Adrenal gland (tissue), 9 donors: ENCODE measurements at regions not wholly inside any gene's neighbourhood (a gene's known extent, or its start where the extent isn't known, plus 50 kb on each side); places are given as distances from the start of the nearest gene placed in this dataset.
"Not testable (repeated sequence)": the region's sequence is repeated elsewhere in the genome, so short reads cannot be mapped to it uniquely, and the experiment has no call there.

Experiments used
- DNase-seq, 7 donors: peaks; one replicate each; pipeline ENCODE4 v3.0.0-alpha.2; 2019 to 2020
- H3K27ac ChIP-seq, 5 donors: fragments of 200-600 bp; sonication (generic) in 4 of 5; 1 replicate in 3 of 5; 2 replicates in 2 of 5; pipeline versions ENCODE4 v1.5.1 to v1.8.0; 2016 to 2020; ENCODE audit warnings: mild to moderate bottlenecking in 1 of 5
- H3K27me3 ChIP-seq: fragments of 200-600 bp; 2 replicates; pipeline ENCODE4 v1.8.0; 2021
- H3K36me3 ChIP-seq, 2 donors: fragments of 200-600 bp; replicated peaks in 1 of 2; 1 replicate in 1 of 2; 2 replicates in 1 of 2; pipeline versions ENCODE4 v1.5.1 to v1.8.0; 2018 to 2022
- H3K4me1 ChIP-seq, 2 donors: fragments of 200-600 bp; replicated peaks in 1 of 2; 1 replicate in 1 of 2; 2 replicates in 1 of 2; pipeline versions ENCODE4 v1.5.1 to v1.8.0; 2018 to 2021
- H3K4me3 ChIP-seq, 4 donors: fragments of 200-600 bp; sonication (generic) in 3 of 4; one replicate each; pipeline ENCODE4 v1.5.1; 2016 to 2018
- H3K9me3 ChIP-seq, 3 donors: fragments of 200-600 bp; sonication (generic) in 1 of 3; replicated peaks in 1 of 3; 1 replicate in 2 of 3; 2 replicates in 1 of 3; pipeline versions ENCODE4 v1.5.1 to v1.8.0; 2016 to 2021
- CTCF ChIP-seq, 6 experiments: fragments of 450-650 bp in 4 of 6; fragments of 200-600 bp in 2 of 6; sonication (generic) in 1 of 6; IDR thresholded peaks; 1 replicate in 5 of 6; 2 replicates in 1 of 6; pipeline versions ENCODE4 v1.5.1 to v1.8.0; 2016 to 2021; ENCODE audit warnings: antibody characterized with exemption in 6 of 6, mild to moderate bottlenecking in 2 of 6, moderate library complexity in 1 of 6
- POLR2A ChIP-seq, 2 donors: fragments of 450-650 bp; IDR thresholded peaks; one replicate each; pipeline ENCODE4 v1.6.1; 2017; ENCODE audit warnings: antibody characterized with exemption in 2 of 2, mild to moderate bottlenecking in 2 of 2, moderate library complexity in 1 of 2
- whole genome bisulfite sequencing, 4 donors: extraction: QIAGEN DNeasy Blood & Tissue Kit in 2 of 4; methylation state at CpG; one replicate each; pipeline versions ENCODE4 v1.1.5 to v1.1.7; 2013 to 2017; 5-methylcytosine and 5-hydroxymethylcytosine counted together
- intact Hi-C, 2 donors: fragments of 100-400 bp; cut with DNase I; formaldehyde crosslinking; loops; one replicate each; pipeline versions ENCODE4 v1.14.1 to v1.15.0; 2022 to 2023
- donor health status: healthy with polysubstance abuse.
- donor health status: Bipolar disorder and iron deficiency.
- donor health status: DM: yes; HTN: yes; CAD: no.
- donor health status: DM: no; HTN: no; CAD: no.
- donor health status: DM: no; HTN: no; CAD: no.

DNA sequence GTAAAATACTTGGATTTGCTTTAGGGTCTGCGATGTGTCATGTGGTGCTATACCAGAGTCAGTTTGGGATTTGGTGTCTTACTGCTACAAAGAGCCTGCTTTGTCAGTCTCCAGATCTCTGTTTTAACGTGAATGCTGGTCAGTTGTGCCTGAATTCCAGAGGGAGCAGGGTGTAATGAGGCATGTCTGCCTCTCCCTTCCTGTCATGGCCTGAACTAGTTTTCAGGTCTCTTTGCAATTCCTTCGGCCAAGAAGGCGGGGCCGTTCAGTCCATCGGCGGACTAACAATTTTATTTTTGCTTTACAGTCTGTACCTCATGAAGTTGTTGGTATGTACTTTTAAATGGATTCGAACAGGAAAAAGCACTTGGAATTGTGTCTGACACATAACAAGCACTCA is 465.1 kb upstream of the ADARB2 start:
- no peaks in the 10 kb centered on the region for H3K4me1 ChIP-seq
- DNase-seq: no peak
- H3K9me3 ChIP-seq: no peaks in the 10 kb centered on the region
- H3K36me3 ChIP-seq: no peaks in the 10 kb centered on the region
- TF ChIP-seq CTCF (IDR thresholded peaks at IDR 0.05) (no peak), POLR2A (IDR thresholded peaks at IDR 0.05) (no peak)
- no peaks in the 10 kb centered on the region for H3K27me3 ChIP-seq
- WGBS, 4 donors: 31 to 48% (median 38%) methylated on average over 8 of the region's 8 CpGs
- H3K27ac ChIP-seq: no peak overlapping the region
- intact Hi-C loops: no loop called here
- H3K4me3 ChIP-seq: no peak overlapping the region

GRCh38 chr10:2201534-2202099 is 464.3 kb upstream of the ADARB2 start:
- intact Hi-C loops: no loop called here
- no peaks in the 10 kb centered on the region for H3K4me1 ChIP-seq
- H3K27me3 ChIP-seq: no peaks in the 10 kb centered on the region

DNA sequence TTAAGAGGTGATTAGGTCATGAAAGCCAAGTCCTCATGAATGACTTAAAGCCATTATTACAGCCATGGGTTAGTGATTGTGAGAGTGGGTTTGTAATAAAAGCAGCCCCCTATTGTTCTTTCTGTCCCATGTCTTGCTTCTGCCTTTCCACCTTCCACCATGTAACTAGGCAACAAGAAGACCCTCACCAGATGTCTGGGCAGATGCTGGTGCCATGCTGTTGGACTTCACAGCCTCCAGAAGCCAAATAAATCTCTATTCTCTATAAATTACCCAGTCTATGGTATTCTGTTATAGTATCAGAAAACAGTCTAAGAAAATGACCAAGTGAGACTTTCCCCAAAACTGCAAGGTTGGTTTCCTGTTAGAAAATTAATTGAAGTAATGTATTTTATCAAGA is 460.3 kb upstream of the ADARB2 start:
- no peaks in the 10 kb centered on the region for H3K27me3 ChIP-seq
- intact Hi-C loops: no loop called here
- H3K4me3 ChIP-seq: no peak overlapping the region
- no peaks in the 10 kb centered on the region for H3K36me3 ChIP-seq
- TF ChIP-seq POLR2A (IDR thresholded peaks at IDR 0.05): no peak
- no peak for TF ChIP-seq CTCF (IDR thresholded peaks at IDR 0.05)
- no peak for DNase-seq
- no peaks in the 10 kb centered on the region for H3K9me3 ChIP-seq
- H3K4me1 ChIP-seq: no peaks in the 10 kb centered on the region
- H3K27ac ChIP-seq: no peak overlapping the region

More at GRCh38 chr10:2201534-2202099, 464.3 kb upstream of the ADARB2 start:
- Histone ChIP-seq H3K4me3 (no peak overlapping the region), H3K9me3 (no peaks in the 10 kb centered on the region), H3K27ac (no peak overlapping the region), H3K36me3 (no peaks in the 10 kb centered on the region)
- no peak for DNase-seq
- TF ChIP-seq CTCF (IDR thresholded peaks at IDR 0.05): no peak
- TF ChIP-seq POLR2A (IDR thresholded peaks at IDR 0.05): no peak
- WGBS, 4 donors: 80 to 90% (median 84%) methylated on average over 6 of the region's 6 CpGs

DNA sequence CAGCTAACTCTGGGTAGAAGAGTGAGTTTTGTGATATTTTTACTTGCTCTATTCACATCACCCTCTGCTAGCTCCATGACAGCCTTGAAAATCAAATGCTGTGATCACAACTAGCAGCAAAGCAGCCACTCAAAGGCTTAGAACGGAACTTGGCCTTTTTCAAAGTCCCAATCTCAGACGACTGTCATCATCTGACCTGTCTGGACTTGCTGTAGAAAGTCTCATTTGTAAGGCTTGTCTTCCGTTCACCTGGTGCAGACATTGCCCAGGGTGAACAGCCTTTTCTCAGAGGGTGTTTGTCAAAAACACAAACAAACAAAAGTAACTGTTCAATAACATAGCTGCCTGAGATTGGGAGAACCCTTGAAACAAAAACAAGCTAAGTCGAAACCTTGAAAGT is 458.9 kb upstream of the ADARB2 start:
- Histone ChIP-seq H3K27me3 (no peaks in the 10 kb centered on the region), H3K36me3 (no peaks in the 10 kb centered on the region), H3K4me3 (no peak overlapping the region), H3K9me3 (no peaks in the 10 kb centered on the region), H3K4me1 (no peaks in the 10 kb centered on the region), H3K27ac (no peak overlapping the region)
- DNase-seq: no peak
- 63 to 70% (median 67%) methylated on average over 4 of the region's 4 CpGs for WGBS, 4 donors
- intact Hi-C loops: no loop called here
- TF ChIP-seq POLR2A (IDR thresholded peaks at IDR 0.05): no peak
- TF ChIP-seq CTCF (IDR thresholded peaks at IDR 0.05): no peak

- H3K27ac ChIP-seq, H3K36me3 ChIP-seq, H3K27me3 ChIP-seq, H3K9me3 ChIP-seq, H3K4me1 ChIP-seq, intact Hi-C loops, H3K4me3 ChIP-seq, DNase-seq: not testable (repeated sequence)
- WGBS, 4 donors: 55 to 63% (median 57%) methylated on average over 4 of the region's 4 CpGs
These were observed 452.0 kb upstream of the ADARB2 start for GRCh38 chr10:2189356-2189755.
